NCI-H510A treated with DMSO at 0.1 percent for 48 hours (cell line): ENCODE measurements at regions not wholly inside any gene's neighbourhood (a gene's known extent, or its start where the extent isn't known, plus 50 kb on each side); places are given as distances from the start of the nearest gene placed in this dataset.

ENCODE experiments used
- DNase-seq: peaks from one replicate; lab custom pipeline; 2025; lab: John Stamatoyannopoulos, UW

DNA sequence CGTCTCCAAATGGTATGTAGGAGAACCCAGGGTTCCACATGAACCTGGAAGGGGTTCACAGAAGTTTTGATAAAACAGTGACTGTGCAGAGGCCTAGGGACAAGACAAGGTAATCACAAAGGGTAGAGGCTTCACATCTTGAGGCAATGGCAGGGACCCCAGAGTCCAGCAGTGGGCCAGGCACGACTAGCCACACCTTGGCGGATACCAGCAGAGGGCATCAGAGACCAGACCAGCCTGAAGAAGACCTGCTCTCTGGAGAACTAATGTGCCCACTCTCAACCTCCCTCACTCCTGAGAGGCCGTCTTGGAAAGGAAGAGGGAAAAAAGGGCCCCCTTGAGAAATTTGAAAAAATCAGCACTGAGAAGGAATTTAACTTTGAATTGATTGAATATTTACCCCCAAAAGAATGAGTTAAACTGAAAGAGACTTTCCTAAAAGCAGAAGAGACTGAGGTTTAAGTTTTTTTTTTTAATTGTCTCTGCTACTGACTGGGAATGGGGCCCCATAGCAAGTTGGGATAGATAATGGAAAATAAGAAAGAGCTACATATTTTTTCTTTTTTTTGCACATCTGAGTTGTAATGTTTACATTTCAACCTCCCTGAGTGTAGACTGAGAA, 243.8 kb upstream of the JADE1 start:
- peak; percentile 10 for DNase-seq

DNA sequence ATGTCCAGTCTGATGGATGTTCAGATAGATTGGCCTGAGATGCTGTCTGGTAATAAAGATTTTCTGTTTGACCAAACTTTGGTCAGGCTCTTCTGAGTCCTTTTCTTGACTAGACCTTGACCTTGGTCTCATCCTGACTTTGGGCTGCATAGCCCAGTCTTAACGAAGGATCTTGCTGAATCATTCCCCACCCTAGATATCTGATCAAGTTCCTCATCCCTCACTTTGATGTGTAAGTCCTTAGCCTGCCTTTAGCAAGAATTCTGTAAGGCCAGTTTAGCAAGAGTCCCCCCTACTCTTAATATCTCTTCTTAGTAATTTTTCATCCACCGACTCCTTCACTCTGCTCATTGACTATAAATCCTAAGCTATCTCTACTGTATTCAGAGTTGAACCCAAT, 244.4 kb upstream of the JADE1 start:
- no peak for DNase-seq

DNA sequence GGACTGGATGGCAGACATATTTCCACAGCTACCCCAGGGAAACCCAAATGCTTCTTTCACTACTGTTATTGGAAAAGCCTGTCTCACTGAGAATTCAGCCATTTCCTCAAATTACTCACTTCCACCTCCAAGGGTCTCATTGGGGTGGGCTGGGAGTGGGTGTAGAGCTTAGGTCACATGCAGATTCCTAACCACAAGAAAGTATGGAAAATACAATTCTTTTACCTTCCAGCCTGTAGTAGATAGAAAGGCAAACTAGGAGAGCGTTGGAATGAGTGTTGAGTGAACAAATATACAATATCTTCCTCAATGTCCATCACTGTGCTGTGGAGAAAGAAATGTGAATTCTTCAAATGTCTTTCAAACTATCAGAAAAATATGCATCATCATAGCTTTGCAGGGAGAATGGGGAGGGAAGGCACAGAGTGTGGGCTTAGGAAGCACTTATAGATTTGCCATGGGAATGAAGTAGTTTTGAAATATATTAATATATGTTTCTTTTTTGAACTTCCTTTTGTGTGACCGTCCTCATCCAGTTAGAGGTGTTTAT, 245.3 kb upstream of the JADE1 start:
- no peak for DNase-seq

DNA sequence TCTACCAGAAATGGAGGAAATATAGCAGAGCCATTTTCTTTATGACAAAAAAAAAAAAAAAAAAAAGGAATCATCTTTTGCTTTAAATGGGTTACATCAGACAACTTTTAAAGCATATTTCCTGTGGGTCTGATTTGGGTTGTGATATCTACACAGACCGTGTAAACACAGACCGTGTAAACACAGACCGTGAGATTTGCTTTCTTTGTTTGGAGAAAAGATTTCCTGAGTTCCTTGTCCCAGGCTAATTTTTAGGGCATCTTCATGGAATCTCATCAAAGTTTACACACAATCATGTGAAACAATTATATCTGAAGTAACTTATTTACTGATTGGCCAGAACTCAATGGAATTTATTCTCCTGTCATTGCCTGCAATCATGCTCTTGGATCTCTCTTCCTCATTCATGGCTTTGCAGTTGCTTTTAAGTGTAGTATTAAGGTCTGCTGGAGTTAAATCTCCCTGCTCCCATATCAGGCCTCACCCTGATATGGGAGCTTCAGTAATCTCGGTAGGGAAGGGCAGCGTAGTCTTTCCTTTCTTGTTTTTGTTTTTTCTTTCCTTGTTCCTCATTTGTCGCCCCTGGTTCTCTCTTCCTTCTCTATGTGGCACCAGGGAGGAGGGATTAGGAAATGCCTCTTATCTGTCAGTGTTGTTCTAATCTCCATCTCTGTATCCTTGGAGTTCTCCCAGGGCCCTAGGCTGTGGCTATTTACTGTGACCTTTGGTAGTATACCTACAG, 248.6 kb upstream of the JADE1 start:
- no peak for DNase-seq

DNA sequence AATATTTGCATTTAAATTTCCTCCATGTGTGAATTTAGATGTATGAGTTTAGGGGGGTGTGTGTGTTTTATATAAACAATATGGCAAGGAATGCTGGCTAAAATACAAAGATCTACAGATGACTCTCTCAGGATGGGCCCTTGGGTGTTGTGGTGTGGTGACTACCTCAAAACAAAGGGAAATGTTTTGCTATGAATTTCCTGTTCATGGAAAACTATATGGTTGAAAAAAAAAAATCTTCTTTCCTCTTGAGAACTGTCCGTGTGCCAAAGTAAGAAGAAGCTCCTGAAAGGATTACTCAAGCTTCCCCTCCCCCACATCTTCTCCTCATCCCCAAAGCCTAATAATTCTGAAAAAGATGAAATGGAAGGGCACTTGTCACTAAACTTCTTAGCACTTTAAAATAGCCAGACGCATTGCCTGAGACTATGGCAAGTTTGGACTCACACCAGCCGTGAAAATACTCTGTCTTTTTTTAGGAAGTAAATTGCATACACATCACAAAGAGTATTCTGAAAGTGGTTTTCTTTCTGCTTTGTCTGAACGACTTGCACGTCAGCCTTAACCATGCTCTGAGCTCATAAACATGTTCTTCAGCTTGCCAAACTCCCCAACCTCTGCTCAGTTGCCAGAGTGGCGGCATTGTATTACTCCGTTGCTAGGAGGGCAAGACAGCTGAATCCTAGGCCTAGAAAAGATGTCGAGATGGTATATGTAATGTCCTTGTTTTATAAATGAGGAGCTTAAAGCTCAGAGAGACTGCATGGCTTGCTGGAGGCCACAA, 250.4 kb upstream of the JADE1 start:
- DNase-seq: no peak

DNA sequence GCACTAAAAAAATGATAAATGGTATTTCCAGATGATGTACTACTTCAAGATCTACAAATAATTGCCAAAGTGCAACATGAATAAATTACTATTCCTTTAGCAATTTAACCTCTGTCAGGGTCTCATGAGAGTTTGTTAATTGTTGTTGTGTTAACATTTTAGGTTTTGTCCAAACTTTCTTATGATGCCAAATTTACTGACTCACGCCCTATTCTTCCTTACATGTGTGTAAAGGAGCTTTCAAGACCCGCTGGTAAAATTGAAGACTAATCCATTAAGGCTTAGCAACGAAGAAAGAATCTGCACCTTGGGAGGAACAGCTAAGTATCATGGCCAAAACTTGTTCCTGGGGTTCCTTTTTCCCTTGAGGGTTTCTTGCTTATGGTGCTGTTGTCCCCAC, 252.7 kb upstream of the JADE1 start:
- no peak for DNase-seq

DNA sequence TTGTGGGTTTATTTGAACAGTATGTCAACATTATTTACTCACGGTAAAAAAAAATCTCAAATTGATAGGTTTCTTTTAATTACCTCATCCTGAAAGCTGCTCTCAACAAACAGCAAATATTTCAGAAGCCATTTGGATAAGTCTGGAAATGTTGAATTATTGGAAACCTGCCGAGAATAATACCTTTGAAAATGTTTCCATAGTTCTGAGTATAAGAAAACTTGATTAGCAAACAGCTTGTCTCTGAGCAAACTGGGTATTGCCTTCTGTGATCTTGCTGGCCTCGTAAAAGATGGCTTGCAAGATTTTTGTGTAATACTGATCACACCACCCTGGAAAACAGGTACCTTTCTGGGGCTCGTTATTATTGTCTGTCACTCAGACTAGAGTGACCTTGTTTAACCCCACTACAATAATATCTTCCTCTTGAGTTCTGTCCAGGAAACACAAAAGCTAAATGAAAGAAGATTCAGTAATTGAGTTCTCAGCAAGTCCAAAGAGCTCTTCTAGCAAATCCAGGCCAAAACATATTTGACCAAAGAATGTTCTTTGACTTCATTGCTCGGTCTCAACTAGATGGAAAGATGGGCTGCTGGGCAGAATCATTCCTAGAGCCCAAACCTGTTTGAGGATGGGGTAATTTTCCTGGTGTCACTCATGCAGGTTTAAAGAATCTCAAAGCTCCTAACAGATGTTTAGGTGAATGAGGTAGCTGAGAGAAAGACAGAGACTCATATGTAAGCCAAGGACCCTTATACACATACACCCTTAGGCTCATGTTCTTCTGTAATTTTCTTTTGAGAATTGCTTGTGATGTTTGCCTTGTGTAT, 255.6 kb upstream of the JADE1 start:
- DNase-seq: peak; percentile 52

DNA sequence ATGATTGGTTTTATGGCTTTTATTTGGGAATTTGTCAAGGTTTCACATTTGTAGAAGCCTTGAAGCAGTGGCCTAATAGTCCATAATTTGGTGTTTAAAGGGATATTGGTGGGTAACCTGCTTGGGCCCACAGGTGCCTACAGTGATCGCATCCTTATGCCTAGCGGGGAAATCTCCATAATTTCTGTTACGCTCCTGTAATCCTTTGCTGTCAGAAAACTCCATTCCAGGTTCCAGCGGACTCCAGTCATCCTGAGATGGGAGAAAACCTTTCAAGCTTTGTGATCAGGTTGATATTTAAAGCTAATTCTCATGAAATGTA, 257.0 kb upstream of the JADE1 start:
- DNase-seq: no peak

DNA sequence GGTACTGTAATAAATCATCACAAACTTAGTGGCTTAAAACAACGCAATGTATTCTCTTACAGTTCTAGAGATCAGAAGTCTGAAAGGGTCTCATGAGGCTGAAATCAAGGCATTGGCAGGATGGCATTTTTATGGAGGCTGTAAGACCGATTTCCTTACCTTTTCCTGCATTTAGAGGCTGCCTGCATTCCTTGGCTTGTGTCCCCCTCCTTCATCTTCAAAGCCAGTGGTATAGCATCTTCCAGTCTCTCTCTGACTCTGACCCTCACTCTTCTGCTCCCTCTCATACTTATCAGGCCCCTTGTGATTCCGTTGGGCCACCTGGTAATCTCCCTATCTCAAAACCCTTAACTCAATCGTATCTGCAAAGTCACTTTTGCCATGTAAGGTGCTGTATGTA, 258.2 kb upstream of the JADE1 start:
- DNase-seq: no peak

DNA sequence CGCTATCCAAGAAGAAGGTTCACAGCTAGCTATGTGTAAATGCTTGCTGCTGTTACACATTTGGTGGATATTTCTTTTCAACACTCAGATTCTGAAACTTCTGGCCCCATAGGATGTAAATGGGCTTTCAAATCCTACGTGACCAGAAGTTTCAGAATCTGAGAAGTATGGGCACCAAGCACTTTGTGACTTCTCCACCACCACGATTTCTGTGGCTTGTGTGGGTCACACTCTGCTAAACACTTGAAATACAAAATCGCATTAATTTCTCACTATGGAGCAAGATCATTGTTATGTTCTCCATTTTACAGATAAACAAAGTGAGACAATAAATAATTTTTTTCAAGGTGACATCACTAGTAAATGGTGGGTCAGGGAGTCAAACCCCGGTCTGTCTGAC, 259.4 kb upstream of the JADE1 start:
- DNase-seq: no peak

DNA sequence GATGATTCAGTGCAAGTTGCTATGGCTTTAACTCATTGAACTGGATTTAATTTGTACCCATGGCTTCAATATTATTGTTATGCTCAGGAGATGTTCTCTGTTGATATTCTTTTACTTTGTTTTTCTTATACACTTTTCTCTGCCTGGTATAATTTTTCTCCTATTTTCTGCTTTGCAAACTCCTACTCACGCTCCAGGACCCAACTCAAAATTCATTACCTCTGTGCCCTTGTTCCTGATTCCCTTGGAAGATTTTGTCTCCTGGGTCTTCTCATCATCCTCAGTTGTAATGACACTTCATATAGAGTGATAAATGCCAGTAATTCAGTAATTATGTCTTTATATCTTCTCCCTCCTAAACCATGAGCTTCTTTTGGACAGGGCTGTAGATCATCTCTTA, 259.9 kb upstream of the JADE1 start:
- no peak for DNase-seq

DNA sequence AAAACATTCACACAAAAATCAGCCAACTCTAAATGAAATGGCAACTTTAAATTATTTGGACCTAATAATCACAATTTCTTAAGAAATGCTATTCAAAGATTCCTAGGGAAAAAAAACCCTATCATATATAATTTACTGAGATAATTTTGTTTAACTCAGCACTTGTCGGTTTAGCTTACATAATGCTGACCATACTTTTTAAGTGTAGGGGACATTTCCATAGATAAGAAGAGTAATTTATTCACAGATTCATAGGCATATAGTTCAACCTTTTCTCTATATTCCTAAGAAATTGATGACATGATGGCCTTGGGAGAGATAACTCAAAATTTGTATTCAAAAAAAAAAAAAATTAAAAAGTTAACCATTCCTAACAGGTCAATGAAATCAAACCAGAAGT, 260.8 kb upstream of the PGRMC2 start:
- DNase-seq: no peak

DNA sequence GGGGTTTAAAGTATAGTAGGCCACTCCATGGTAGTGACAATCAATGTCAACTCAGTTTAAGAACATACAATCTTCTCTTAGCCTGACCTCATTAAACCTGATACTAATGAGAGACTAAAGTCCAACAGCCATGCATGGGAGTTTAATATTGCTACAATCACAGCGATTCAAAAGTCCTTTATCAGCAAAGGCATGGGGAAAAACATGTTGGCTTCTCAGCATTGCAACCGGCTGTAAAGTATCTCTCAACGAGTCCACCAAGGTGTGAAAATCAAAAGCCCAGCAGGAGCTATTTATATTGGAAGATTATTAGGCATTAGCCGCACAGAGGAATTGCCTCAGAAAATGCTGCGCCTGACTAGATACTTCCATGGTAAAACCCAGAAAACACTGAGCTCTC, 256.7 kb upstream of the PGRMC2 start:
- DNase-seq: no peak

DNA sequence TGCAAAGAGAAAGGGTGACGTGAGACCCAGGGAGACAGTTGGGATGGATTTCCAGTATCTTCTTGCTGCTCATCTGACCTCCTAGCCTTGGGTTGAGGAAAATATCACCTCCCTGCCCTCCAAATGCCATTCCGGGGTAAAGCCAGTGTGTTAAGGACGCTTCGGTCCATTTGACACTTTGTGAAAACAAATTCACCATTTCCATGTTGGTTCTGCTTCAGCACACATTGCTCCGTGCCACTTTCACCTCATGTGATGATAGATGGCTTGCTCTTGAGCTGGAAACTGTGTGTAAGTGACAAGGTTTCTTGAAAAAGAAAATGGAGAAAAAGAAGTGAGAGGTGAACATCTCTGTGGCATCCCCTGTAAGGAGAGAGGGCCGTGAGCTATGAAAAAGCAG, 256.1 kb upstream of the PGRMC2 start:
- DNase-seq: no peak

DNA sequence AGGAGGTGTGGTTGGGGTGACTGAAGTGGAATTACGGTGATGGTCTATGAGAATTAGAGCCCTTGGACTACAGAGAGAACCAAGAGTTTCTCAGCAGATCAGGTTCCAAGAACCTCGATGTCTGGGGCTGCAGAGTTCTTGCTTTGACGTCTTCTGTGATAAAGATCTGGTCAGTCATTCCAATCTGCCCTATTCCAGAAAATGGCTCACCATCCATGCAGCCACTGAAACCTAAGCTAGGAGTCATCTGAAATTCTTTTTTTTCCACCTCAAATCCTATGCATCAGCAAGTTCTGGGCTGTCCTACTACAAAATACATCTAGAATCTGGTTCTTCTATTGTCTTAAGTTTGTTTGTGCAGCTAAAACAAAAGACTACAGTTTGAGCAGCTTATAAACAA, 254.4 kb upstream of the PGRMC2 start:
- no peak for DNase-seq

DNA sequence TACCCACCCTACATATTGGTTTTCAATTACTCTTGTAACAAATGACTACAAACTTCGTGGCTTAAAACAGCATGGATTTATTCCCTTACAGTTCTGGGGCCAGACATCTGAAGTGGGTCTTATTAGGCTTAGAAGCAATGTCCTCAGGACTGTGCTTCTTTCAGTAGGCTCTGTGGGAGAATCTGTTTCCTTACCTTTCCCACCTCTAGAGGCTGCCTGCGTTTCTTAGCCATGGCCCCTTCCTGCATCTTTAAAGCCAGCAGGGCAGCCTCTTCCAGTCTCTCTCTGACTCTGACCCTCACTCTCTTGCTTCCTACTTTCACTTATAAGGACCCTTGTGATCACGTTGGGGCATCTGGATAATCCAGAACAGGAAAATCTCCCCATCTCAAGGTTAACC, 252.5 kb upstream of the PGRMC2 start:
- DNase-seq: peak; percentile 32

DNA sequence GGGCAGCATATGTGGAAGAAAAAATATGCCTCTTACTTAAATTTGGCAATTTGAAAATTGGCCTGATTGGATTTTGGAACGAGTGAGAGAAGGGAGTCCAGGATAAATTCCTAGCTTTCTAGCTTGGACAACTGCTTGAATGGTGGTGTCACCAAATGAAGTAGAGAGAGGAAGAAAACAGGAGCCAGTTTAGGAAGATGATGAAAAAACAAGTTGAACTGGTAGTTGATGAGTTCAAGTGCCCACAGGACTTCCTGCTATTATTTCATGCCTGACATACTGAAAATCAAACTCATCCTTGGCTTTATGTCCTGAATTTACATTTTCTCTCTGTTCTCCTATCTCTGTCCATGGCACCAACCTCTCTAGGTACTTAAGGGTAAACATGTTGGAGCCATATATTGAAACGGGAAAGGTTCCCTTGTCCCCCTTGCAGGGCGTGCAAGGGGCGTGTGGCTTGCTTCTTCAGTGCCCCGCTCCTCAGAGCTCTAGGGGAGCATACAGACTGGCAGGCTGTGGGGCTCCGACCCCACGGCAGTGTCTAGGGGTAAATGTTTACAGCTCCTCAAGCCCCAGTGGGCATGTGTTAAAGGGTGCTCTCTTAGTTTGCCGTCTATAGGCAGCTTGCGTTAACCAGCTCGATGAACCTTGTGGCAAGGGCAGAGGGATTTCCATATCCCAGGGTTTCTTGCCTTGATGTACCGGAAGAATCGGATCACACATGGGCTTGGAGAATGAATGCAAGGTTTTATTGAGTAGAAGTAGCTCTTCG, 250.7 kb upstream of the PGRMC2 start:
- DNase-seq: peak; percentile 29

DNA sequence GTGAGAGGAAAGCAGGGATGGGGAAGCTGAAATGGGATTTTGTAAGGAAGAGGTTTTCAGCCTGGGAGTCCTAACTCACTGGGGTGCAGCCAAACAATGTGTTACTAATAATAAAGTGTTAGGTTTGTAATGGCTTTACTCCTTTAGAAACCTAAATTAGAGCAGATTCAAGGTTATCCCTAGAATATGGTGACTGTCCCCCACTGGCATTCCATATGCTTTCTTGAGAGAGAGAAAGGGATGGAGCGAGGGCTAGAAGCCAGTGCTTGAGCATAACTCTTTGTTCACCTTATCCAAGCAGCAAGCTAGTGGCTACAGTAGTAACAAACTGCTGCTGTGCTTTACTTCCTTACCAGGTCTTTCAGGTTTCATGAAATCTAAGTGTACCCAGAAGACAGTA, 249.1 kb upstream of the PGRMC2 start:
- DNase-seq: no peak

DNA sequence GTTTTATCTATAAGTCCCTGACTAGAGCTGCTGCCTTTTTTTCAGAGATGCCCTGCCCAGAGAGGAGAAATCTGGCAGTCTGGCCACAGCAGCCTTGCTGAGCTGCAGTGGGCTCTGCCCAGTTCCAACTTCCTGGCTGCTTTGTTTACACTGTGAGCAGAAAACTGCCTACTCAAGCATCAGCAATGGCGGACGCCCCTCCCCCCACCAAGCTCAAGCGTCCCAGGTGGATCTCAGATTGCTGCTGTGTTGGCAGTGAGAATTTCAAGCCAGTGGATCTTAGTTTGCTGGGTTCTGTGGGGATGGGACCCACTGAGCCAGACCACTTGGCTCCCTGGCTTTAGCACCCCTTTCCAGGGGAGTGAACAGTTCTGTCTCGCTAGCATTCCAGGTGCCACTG, 247.9 kb upstream of the PGRMC2 start:
- DNase-seq: peak; percentile 34

DNA sequence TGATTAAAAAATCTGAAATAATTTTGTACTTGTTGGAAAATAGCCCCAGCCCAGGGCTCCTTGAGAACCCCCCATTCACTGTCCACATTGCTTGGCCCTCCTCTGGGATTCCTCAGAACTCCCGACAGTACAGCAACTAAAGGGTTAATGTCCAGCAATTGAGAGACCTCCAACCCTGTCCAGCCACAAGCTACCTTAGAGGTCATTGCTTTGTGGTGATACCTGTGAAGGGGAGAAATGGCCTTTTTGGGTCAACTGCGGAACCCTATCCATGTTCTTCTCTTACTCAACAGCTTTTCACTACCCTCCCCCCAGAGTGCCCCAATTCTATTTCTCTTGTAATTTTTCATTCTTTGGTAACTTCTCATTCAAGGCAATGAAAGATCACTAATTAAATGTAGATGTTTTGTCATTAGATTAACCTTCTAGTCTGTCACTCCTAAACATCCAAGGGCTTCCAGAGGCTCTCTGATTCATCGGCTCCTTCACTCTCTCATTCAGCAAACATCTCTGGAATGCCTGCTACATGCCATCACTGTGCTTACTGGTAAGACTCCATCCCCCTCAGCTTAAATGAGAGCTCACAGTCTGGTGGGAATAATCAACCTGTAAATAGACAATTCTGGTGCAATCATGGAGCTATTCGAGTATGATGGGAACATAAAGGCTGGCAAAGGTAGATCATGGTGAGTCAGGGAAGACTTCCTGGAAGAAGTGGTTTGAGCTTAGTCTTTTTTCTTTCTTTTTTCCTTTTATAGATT, 241.4 kb upstream of the PGRMC2 start:
- DNase-seq: no peak
